ENCODE measurements at regions not wholly inside any gene's neighbourhood (a gene's known extent, or its start where the extent isn't known, plus 50 kb on each side); places are given as distances from the start of the nearest gene placed in this dataset.

GRCh38 chr7:32217341-32218153 lies 147.3 kb upstream of the PDE1C start:
- no peak for TF ChIP-seq CTCF (IDR thresholded peaks at IDR 0.05; ENCODE audit: unreplicated experiment)
- intact Hi-C loops (cut with micrococcal nuclease; ENCODE audit: unreplicated experiment), result no loop called here
- CTCF ChIA-PET, result interaction anchor here (0.7 kb wide), 1 partner anchor 11 kb away, joined by 3 read pairs; no protein-coding TSS in a partner anchor
- Mint-ChIP-seq H3K4me1 (ENCODE audit: low read depth, unreplicated experiment) (no peaks in the 10 kb centered on the region), H3K9me3 (ENCODE audit: low read depth, unreplicated experiment) (no peaks in the 10 kb centered on the region), H3K27me3 (ENCODE audit: unreplicated experiment) (peaks cover 93% of the 10 kb centered on the region), H3K36me3 (ENCODE audit: insufficient read depth, unreplicated experiment) (no peaks in the 10 kb centered on the region), H3K4me3 (ENCODE audit: low read depth, unreplicated experiment) (no peak overlapping the region), H3K27ac (ENCODE audit: unreplicated experiment) (no peak overlapping the region)
- BruUV-seq (replicated peaks), result no TSS peak
- no peak for DNase-seq

- no TSS peak for BruUV-seq (replicated peaks)
- Mint-ChIP-seq H3K4me1 (ENCODE audit: low read depth, unreplicated experiment) (no peaks in the 10 kb centered on the region), H3K9me3 (ENCODE audit: low read depth, unreplicated experiment) (no peaks in the 10 kb centered on the region), H3K27ac (ENCODE audit: unreplicated experiment) (no peak overlapping the region), H3K4me3 (ENCODE audit: low read depth, unreplicated experiment) (no peak overlapping the region), H3K36me3 (ENCODE audit: insufficient read depth, unreplicated experiment) (no peaks in the 10 kb centered on the region), H3K27me3 (ENCODE audit: unreplicated experiment) (peaks cover 93% of the 10 kb centered on the region)
- TF ChIP-seq CTCF (IDR thresholded peaks at IDR 0.05; ENCODE audit: unreplicated experiment), result no peak
- no peak for DNase-seq
- CTCF ChIA-PET, result interaction anchor here (0.7 kb wide), 1 partner anchor 11 kb away, joined by 3 read pairs; no protein-coding TSS in a partner anchor
- intact Hi-C loops (cut with micrococcal nuclease; ENCODE audit: unreplicated experiment), result no loop called here
Measured at GRCh38 chr7:32216759-32217158, 146.6 kb upstream of the PDE1C start.

GRCh38 chr7:32215697-32216096 lies 145.5 kb upstream of the PDE1C start:
- no peaks in the 10 kb centered on the region for H3K9me3 Mint-ChIP-seq (ENCODE audit: low read depth, unreplicated experiment)
- TF ChIP-seq CTCF (IDR thresholded peaks at IDR 0.05; ENCODE audit: unreplicated experiment), result no peak
- CTCF ChIA-PET, result no interaction called here
- no peak overlapping the region for H3K4me3 Mint-ChIP-seq (ENCODE audit: low read depth, unreplicated experiment)
- no peaks in the 10 kb centered on the region for H3K4me1 Mint-ChIP-seq (ENCODE audit: low read depth, unreplicated experiment)
- BruUV-seq (replicated peaks), result no TSS peak
- no peaks in the 10 kb centered on the region for H3K36me3 Mint-ChIP-seq (ENCODE audit: insufficient read depth, unreplicated experiment)
- no peak overlapping the region for H3K27ac Mint-ChIP-seq (ENCODE audit: unreplicated experiment)
- no peak for DNase-seq
- peaks cover 84% of the 10 kb centered on the region for H3K27me3 Mint-ChIP-seq (ENCODE audit: unreplicated experiment)
- intact Hi-C loops (cut with micrococcal nuclease; ENCODE audit: unreplicated experiment), result no loop called here

- Mint-ChIP-seq H3K36me3 (ENCODE audit: insufficient read depth, unreplicated experiment) (no peaks in the 10 kb centered on the region), H3K27me3 (ENCODE audit: unreplicated experiment) (peaks cover 85% of the 10 kb centered on the region), H3K4me1 (ENCODE audit: low read depth, unreplicated experiment) (no peaks in the 10 kb centered on the region), H3K9me3 (ENCODE audit: low read depth, unreplicated experiment) (no peaks in the 10 kb centered on the region), H3K27ac (ENCODE audit: unreplicated experiment) (no peak overlapping the region), H3K4me3 (ENCODE audit: low read depth, unreplicated experiment) (no peak overlapping the region)
- intact Hi-C loops (cut with micrococcal nuclease; ENCODE audit: unreplicated experiment), result no loop called here
- CTCF ChIA-PET, result no interaction called here
- no peak for TF ChIP-seq CTCF (IDR thresholded peaks at IDR 0.05; ENCODE audit: unreplicated experiment)
- no peak for DNase-seq
- BruUV-seq (replicated peaks), result no TSS peak
Measured at GRCh38 chr7:32214913-32215312, 144.7 kb upstream of the PDE1C start.
